Activated naive CD4-positive, alpha-beta T cell treated with anti-CD3 and anti-CD28 coated beads, Interleukin-2, amount 50 U/mL, for 16 hours (primary cell): ENCODE measurements at regions not wholly inside any gene's neighbourhood (a gene's known extent, or its start where the extent isn't known, plus 50 kb on each side); places are given as distances from the start of the nearest gene placed in this dataset.
"Not testable (repeated sequence)": the region's sequence is repeated elsewhere in the genome, so short reads cannot be mapped to it uniquely, and the experiment has no call there.

Source experiments
- DNase-seq: peaks from one replicate; pipeline ENCODE4 v3.0.0-alpha.2; 2020

DNA sequence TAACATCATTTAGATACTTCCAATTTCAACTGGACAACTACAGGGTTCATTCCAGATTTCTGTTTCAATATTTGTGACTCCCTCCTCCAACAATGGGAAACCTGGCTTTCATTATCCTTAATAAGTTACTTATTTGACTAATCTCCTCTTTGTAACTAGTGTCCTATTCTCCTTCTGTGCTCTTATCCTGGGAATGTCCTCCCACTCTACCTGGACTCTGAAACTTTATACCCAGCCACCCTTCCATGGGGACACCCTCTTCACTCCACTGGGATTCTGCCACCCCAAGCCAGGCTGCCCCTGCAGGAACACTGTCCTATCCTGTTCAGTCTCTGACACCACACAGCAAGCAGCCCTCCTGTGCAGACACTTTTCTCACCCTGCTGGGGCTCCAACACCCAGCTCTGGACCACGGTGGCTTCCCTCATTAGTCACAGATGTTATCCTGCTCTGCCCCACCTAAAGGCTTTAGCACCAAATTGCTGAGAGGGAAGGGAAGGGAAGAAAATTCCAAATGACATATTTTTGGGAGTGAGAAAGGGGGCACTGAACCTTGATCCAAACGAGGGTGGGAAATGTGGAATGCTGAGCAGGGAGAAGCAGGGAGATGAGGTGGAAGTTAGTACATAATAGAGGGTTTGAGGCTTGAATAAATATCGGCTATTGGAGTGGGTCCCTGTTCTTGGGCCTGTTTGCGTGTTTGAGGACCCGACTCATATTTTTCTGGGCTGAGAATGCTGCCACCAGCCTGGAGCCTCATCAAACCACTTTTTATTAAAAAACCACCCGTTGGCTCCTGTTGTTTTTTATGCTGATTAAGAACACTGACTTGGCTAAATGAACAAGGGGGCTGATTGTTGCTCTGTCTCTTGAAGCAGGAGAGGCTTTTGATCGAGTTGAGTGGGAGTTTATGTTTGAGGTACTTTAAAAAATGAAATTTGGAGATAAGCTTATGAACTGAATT lies 54.0 kb upstream of the AKIRIN2 start:
- no peak for DNase-seq

DNA sequence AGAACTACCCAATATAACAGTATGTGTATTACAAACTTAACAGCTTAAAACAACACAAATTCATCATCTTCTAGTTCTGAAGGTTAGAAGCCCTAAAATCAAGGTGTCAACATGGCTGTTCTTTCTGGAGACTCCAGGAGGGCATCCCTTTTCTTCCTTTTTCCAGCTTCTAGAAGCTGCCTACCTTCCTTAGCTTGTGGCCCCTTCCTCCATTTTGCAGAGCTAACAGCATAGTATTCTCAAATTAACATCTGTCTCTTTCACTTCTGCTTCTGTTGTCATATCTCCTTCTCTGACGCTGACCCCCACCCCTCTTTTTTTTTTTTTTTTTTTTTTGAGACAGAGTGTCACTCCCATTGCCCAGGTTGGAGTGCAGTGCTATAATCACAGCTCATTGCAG lies 52.8 kb upstream of the AKIRIN2 start:
- no peak for DNase-seq

DNA sequence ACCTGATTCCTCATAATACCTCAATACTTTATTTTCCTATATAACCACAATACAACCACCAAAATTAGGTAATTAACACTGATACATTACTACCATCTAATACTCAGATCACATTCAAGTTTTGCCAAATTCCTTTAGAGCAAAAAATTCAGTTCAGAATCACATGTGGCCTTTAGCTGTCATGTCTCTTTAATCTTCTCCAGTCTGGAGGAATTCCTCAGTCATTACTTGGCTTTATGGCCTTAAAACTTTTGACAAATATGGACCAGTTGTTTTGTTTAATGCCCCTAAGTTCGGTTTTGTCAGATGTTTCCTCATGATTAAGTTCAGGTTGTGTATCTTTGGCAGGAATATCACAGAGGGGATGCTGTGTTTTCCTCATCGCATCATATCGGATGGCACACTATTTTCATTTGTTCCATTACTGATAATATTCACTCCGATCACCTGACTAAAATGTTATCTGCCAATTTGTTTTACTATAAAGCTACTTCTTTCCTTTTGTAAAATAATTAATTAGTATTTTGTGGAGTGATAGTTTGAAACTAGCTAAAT lies 51.2 kb upstream of the AKIRIN2 start:
- no peak for DNase-seq

- DNase-seq, result not testable (repeated sequence)
Observed at GRCh38 chr6:87752503-87752902, 50.5 kb upstream of the AKIRIN2 start.
